ENCODE measurements at regions not wholly inside any gene's neighbourhood (a gene's known extent, or its start where the extent isn't known, plus 50 kb on each side); places are given as distances from the start of the nearest gene placed in this dataset.

DNA sequence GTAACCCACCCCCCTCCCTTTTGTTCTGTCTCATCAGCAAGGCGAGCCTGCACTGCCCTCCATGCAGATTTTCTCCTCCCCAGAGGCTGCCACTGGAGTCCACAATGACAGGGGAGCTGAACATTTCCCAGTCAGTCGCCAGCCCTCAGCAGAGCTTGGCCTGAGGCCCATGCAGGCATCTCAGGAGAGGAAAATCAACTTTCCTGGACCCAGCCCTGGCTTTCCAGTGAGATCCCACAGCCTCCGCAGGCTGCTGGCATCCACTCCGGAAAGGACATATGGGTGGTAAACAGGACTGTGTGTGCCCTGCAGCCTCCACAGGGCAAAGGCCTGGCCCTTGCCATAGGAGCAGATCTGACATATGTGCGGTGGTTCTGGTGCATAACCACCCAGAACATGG is 253.8 kb downstream of the TNS1 start:
- no peak for DNase-seq (ENCODE audit: low spot score)

- DNase-seq (ENCODE audit: low spot score) = no peak
These were observed 256.0 kb downstream of the TNS1 start for GRCh38 chr2:217746808-217747207.

DNA sequence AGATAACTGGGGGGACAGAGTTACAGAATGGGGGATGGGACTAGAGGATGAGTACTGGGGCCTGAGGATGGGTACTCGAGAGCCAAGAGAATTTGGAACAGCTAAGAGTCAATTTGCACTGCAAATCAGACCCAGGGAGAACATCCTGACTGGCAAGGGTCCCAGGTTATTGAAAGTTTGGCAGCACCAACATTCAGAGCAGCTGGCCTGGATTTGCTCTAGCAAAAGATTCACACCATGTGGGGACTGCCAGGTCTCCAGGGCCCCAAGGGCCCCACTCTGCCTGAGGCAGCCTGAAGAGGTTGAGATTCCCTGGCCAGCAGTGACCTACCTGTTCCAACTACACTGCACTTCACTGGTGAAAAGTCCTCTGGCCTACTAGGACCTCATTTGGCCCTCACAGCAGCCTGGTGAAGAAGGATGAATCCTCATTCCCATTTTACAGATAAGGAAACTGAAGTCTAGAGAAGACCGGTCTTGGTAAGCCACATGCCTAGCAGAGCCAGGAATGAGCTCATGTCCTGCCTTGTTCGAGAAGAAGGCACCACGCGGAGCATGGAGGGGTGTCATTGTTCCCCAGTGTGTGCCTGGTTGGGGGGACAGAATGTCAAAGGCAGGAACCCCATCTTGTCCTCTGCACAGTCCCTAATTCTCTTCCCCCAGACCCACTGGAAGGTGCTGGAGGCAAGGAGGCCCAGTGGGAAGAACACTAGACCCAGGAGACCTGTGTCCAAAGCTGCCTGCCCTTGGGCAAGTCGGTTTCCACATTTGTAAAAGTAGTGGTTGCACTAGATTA is 258.6 kb downstream of the TNS1 start:
- peak; percentile 49 for DNase-seq (ENCODE audit: low spot score)

DNA sequence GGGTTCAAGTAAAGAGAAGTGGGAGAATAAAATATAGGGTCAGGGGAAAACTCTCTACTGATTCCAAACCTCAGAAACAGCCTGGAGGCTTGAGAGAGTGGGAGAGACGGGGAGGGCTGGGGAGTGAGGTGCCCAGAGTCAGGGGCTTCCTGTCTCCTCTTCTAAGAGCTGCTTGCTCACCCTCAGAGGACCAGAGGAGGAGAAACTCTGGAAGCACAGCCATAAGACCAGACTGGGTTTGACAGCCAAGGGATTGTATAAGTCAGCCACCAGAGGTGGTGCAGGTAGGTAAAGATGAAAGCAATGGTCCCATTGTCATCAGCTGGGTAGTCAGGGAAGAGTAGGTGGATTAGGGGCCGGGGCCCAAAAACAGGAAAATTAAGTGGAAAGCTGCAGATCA is 259.4 kb downstream of the TNS1 start:
- DNase-seq (ENCODE audit: low spot score) = no peak

DNA sequence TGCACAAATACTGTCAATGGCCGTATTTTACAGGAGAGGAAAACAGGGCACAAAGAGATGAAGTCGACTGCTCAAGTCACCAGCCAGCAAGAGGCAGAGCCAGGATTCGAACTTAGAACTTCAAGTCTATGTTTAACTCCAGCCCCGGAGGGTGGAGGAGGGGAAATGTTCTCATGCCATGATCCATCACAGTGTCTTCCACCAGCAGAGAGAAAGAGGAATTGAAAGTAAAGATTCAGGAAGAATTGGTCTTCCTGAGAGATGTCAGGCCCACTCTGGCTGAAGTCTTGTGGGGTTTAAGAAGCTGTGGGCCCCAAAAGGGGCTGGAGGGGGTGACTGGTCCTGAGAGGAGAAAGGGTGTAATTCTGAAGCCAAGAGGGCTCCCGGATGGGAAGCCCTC is 260.0 kb downstream of the TNS1 start:
- DNase-seq (ENCODE audit: low spot score) = no peak

DNA sequence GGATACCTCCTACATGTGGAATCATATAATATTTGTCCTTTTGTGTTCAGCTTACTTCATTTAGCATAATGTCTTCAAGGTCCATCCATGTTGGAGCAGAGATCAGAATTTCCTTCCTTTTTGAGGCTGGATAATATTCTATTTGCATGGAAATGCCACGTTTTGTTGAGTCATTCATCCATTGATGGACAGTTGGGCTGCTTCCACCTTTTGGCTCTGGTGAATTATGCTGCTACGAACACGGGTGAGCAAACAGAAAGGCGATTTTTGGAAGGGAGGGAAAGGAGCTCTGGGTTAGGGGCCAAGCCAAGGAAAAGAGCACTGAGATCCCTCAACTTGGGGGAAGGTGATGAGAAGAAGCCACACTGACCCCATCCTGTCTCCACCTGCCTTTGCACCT is 260.5 kb downstream of the TNS1 start:
- DNase-seq (ENCODE audit: low spot score) = no peak

DNA sequence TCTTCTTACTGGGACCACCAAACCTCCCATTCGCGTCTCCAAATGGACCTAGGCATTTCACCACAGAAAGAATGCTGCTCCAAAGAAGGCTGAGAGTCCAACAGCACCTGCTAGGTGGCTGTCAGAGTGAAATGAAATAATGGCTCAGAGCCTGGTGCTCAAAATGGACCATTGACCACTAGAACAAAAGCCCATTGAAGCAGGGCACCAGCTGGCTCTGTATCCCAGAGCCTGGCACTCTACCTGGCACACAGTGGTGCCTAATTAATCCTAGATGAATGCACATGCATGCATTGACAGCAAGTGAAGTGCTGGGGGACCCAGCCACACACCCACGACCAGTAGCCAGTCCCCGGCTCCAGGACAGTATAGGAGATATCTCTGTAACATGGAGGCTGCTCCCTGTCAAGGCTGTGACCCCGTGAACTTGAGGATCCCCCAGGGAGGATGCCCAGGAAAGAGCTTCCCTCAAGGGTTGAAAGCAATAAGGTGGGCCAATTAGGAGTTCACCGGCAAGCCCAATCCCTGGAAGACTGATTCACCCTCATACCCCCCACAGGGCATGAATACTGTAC is 261.3 kb downstream of the TNS1 start:
- DNase-seq (ENCODE audit: low spot score) = peak; percentile 63

DNA sequence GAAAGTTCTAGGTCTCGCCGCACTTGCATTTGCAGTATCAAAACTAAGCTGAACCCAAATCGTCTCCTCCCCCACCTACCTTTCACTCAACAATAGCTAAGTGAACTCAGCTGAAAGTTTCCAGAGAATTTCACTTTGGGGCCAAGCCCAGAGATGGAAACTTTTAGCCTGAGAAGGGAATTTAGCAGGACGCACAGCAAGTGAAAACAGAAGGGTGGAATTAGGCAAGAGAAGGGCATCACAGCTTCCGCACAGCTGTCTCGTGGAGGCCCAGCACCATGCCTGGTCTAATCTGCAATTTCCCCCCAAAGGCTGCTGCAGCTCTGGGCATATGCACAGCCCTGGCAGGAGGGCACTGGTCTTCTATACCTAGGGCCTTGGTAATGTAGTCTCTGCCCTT is 262.0 kb downstream of the TNS1 start:
- no peak for DNase-seq (ENCODE audit: low spot score)

- no peak for DNase-seq (ENCODE audit: low spot score)
These were observed 262.6 kb downstream of the TNS1 start for GRCh38 chr2:217740178-217740577.

DNA sequence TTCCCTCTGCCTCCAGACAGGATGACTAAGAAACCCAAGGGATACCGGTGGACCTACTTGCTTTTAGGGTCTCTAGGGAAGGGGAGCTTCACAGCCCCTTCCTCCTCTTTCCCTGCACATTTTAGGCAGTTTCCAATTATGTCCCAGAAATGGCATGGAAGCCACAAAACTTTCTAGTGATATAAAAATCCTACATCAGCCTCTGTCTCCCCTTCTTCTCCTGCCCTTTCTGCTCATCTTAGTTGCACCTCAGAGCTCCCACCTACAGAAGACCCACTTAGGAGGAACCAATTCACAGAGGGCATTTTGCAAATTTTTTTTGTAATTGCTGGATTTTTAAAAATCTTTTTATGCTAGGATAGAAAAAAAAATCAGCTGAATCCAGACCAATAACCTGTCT is 263.1 kb downstream of the TNS1 start:
- DNase-seq (ENCODE audit: low spot score) = no peak

- DNase-seq (ENCODE audit: low spot score) = no peak
These were observed 264.7 kb downstream of the TNS1 start for GRCh38 chr2:217738061-217738460.

DNA sequence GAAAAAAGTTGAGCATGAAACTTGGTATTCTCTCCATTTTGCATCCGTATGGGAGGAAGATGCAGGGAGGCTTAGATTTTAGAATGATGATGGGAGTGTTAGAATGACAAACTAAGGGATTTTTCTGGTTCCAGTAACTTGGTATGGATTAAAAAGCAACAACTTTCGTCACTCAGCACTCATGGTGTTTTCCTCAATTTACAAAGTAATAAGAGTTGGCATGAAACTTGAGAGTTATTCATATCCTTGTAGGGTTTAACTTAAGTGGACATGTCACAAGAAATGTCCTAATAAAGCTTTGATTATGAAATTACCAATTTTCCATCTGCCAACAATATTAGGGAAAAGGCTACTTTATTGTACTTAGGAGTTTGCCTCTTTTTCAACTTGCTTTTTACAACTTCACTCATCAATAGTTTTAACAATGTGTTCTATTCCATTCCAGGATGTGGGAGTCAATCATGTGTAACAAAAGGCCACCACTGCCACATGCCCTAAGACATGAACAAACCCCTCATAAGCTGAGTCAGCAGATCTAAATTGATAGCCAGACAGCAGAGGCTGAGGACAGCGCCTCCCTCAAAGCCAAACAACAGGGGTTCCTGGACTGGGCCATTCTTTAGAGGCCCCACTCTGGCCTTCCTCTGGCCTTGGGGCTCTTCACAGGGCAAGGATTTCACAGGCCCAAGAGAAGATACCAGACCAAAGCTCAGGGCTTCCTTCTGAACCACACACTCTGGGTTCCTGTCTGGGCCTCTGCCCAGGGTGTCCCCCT is 265.8 kb downstream of the TNS1 start:
- DNase-seq (ENCODE audit: low spot score) = no peak

GRCh38 chr2:217735899-217736298 is 266.9 kb downstream of the TNS1 start:
- no peak for DNase-seq (ENCODE audit: low spot score)

- no peak for DNase-seq (ENCODE audit: low spot score)
These were observed 267.8 kb downstream of the TNS1 start for GRCh38 chr2:217735034-217735433.

GRCh38 chr2:217733461-217733860 is 269.3 kb downstream of the TNS1 start:
- DNase-seq (ENCODE audit: low spot score) = no peak

DNA sequence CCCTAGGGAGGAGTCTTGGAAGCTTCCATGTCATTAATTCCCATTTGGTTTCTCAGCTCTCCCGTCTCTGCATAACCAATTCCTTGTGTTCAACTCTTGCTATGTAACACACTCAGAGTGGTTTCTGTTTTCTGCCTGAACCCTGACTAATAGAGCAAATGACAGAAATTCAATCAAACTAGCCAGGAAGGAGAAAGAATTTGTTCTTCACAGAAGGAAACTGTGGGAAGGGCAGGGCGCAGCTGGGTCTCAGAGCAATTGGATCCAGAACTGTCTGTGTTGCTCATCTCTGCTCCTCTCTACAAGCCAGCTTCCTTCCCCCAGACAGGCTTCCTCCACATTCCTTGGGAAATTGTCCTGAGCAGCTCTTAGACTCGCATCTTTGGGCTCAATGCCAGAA is 269.8 kb downstream of the TNS1 start:
- DNase-seq (ENCODE audit: low spot score) = no peak

DNA sequence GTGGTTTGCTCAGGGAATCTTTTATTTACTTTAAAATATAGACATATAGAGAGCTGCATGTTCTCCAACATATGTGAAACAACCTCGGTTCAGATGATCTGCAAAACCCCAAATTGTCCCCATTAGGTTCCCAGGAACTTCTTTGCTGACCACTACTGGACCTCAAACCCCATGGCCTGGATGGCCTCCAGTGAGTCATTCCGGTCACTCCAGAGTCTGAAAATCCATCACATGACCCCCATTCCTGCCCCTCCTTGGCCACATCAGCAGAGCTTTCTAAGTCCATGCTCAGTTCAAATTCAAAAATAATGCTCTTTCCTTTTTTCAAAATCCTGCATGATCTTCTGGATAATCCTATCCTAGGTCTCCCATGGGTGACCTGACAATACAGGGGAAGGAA is 271.0 kb downstream of the TNS1 start:
- DNase-seq (ENCODE audit: low spot score) = no peak

DNA sequence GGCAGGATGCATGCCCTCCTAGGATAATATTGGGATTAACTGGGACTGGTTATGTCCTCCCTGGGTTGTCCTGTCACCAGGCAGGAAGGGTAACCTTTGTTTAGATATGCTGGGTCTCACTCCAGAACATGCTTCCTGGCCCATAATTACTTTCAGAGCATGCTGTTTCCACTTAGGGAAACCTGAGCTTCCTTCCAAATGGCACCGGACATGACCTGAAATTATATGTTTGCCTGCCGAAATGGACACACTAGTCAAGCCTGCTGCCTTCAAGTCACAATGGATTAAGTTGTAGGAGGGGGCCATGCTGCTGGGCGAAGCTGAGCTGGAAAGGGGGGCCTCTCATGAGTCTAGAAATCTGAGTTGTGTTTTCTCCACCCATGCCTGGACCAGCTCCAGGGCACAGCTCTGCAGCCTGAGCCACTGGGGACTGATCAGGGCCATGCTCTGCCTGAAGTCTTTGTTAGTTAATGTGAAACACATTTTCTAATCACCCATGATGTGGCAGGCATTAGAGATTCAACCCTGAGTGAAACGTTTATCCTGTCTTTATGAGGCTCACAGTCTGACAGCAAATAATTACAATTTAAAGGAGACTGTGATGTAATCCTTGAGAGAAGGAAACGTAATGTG is 273.3 kb downstream of the TNS1 start:
- DNase-seq (ENCODE audit: low spot score) = no peak

DNA sequence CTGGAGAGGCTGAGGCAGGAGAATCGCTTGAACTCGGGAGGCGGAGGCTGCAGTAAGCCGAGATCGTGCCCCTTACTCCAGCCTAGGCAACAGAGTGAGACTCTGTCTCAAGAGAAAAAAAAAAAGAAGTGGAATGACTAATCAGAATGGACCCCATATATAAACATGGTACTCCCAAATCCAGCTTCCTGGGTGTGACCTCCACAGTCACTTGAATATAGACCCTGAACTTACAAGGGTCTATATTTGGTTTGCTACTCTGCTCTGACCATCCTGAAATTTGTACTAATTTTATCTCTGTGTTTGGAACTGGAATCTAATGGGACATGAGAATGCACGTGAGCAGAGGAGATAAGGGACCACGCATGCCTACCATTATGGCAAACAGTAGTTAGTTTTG is 275.0 kb downstream of the TNS1 start:
- no peak for DNase-seq (ENCODE audit: low spot score)

DNA sequence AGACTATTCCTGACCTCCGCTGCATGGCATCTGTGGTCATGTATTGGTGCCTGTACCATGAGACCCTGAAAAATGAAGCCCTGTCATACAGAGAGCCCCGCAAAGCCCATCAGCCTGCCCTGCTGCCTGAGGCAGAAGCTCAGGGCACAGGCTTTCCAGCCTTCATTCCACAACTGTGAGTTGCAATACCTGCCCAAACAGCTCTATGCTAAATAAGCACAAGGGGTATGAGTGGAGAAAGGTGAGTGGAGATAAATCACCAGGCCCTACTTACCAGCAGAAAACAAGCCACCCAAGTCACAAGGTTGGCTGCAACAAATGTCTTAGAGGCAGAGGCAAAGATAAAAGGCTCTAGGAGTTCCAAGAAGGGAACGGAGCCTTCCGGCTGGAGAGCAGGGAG is 277.4 kb downstream of the TNS1 start:
- no peak for DNase-seq (ENCODE audit: low spot score)

DNA sequence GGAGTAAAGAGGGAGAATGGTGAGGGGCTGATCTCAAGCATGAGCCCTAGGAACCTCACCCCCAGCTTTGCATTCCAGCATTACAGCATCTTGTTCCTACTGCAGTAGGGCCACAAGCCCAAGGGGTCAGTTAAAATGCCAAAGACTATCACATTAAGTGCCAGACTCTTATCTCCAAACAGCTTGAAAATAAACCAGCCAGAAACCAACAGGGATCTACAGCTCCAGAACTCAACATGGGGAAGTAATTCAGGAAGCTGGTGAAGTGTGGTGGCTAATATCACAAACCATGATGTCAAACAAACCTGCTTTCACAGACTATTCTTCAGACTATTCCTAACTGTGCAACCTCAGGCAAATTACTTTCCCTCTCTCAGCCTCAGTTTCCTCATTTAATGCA is 278.3 kb downstream of the TNS1 start:
- no peak for DNase-seq (ENCODE audit: low spot score)

GRCh38 chr2:217723981-217724380 is 278.8 kb downstream of the TNS1 start:
- no peak for DNase-seq (ENCODE audit: low spot score)

Measured in putamen (tissue), 1 donor.